Fibroblast of peridontal ligament (primary cell): ENCODE measurements at regions not wholly inside any gene's neighbourhood (a gene's known extent, or its start where the extent isn't known, plus 50 kb on each side); places are given as distances from the start of the nearest gene placed in this dataset.
"Not testable (repeated sequence)": the region's sequence is repeated elsewhere in the genome, so short reads cannot be mapped to it uniquely, and the experiment has no call there.

ENCODE experiments used
- DNase-seq: peaks from one replicate; pipeline ENCODE4 v3.0.0-alpha.2; 2010; ENCODE audit errors: extremely low read depth

DNA sequence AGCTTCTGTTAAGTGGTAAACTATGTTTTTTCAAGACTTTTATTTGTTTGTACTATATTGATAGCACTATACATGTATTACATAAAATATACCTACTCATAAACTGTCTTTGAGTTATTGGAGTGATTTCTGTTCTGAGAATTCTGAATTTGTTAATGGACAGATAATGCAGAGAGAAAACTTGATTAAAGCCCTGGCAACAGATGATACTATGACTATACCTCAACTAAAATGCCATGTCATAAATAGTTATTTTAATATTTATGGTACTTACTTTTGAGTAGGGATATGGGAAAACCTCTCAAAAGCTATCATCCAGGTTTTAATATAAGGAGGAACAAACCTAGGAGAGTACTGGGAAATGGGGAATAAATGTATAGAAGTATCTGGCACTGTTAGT is 947.2 kb upstream of the ARRDC3 start:
- DNase-seq = no peak

- DNase-seq = no peak
Measured at GRCh38 chr5:92329759-92330158, 946.6 kb upstream of the ARRDC3 start.

DNA sequence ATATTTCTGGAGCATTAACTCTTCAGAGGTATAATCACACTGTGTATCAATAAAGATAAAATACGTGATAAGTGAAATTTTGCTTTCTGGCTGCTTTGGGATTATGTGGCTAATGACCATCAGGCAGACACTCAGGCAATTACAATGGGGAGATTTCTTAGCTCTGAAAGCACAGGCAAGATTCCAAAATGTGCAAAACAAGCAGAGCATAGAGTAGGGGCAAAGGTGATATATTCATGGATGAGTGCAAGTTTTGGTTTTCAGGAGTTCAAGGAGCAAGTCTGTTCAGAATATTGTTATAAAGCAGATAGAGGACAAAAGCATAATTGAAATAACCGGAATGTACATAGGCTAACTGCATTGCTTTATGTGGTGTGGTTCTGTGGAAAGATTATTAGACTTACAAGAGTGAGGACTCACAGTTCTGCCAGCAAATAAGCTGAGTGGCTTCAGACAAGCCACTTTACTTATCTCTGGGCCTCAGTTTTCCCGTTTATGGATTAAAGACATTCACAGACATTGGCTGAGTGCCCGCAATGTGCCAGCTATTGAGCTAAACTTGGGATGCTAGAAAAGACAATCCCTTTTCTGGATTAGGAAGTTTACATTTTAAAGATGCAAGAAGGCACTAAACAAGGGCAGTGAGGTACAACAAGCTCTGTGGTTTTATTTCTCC is 945.6 kb upstream of the ARRDC3 start:
- no peak for DNase-seq

- no peak for DNase-seq
Measured at GRCh38 chr5:92320446-92320845, 937.3 kb upstream of the ARRDC3 start.

DNA sequence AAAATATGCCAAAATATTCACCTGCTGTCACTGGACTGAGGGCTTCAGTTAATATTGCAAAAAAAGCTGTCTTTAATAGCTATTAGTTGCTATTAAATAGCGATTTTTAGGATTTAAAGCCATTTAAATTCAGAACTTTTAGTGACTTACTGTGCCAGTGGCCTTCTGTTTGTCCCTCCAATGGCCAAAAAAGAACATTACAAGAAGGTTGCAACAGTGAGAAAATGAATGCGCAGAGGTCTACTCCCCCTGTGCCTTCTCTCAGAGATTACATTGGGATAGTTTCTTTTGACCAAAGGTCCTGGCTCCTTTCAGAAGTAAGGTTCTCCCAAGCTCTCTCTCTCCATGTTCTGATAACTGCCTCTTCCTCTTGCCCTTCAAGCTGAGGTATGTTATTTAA is 930.3 kb upstream of the ARRDC3 start:
- DNase-seq = no peak

DNA sequence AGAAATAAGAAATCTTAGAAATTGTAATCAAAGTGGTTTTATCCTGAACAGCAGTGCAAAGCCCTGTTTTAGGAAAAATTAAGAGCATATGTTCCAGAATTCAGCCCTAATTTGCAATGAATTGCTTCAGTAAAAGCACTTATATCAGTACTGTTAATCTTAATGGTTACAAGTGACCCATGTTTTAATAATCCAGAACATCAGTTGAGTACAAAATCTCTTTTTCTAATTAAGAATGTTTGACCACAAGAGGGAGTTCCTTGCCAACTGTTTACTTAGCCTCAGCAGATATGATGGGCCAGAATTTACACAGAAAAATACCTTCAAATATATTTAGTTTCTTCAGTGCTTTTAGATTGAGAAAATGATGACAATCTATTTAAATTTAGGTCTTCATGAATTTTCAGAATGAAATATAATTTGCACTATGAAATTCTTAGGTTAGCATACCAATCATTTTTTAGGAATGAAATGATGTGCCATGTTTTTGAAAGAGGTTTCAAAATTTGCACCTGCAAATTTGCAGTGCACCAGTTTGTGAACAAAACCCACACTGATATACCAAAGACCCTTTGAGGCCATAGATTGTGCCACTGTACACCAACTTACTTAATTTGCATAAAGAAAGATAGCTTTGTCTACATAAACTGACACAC is 926.3 kb upstream of the ARRDC3 start:
- DNase-seq = peak; percentile 55

DNA sequence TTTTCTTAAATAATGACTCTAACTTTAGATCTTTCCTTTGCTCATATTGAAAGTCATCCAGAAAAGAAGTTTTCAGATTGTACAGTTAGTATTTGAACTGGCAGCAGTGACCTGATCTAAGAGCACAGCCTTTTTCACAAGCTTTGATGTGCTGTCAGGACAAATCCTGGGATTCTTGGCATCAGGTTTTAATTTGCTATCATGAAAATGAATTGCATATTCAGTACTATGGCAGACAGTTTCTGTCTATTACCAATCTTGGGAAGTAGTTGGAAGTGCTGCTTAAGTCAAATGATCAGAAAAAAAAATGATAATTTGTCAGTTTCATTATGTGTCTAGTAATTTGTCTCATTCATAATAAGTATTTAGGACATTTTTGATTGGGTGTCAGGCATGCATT is 925.6 kb upstream of the ARRDC3 start:
- DNase-seq = no peak

DNA sequence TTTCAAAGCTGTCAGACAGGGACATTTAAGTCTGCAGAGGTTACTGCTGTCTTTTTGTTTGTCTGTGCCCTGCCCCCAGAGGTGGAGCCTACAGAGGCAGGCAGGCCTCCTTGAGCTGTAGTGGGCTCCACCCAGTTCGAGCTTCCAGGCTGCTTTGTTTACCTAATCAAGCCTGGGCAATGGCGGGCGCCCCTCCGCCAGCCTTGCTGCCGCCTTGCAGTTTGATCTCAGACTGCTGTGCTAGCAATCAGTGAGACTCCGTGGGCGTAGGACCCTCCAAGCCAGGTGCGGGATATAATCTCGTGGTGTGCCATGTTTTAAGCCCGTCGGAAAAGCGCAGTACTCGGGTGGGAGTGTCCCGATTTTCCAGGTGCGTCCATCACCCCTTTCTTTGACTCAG is 919.2 kb upstream of the ARRDC3 start:
- not testable (repeated sequence) for DNase-seq

DNA sequence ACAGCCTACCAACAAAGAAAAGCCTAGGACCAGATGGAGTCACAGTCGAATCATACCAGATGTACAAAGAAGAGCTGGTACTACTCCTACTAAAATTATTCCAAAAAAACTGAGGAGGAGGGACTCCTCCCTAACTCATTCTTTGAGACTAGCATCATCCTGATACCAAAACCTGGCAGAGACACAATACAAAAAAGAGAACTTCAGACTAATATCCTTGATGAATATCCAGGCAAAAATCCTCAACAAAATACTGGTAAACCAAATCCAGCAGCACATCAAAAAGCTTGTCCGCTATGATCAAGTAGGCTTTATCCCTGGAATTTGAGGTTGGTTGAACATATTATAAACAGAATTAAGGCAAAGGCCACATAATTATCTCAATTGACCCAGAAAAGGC is 900.4 kb upstream of the ARRDC3 start:
- no peak for DNase-seq

DNA sequence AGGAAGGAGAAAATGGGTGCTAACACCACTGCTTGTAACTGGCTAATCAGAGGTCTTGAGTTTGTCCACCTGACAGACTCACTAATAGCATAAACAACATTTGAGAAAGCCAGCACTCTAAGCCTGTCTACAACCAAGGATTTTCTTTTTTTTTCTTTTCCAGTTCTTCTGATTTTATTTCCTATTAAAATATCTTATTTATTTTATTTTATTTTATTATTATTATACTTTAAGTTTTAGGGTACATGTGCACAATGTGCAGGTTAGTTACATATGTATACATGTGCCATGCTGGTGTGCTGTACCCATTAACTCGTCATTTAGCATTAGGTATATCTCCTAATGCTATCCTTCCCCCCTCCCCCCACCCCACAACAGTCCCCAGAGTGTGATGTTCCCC is 888.6 kb upstream of the ARRDC3 start:
- DNase-seq = not testable (repeated sequence)

- no peak for DNase-seq
Measured at GRCh38 chr5:92268343-92268742, 885.2 kb upstream of the ARRDC3 start.

GRCh38 chr5:92267830-92268229 is 884.7 kb upstream of the ARRDC3 start:
- no peak for DNase-seq

GRCh38 chr5:92265804-92266203 is 882.7 kb upstream of the ARRDC3 start:
- no peak for DNase-seq

DNA sequence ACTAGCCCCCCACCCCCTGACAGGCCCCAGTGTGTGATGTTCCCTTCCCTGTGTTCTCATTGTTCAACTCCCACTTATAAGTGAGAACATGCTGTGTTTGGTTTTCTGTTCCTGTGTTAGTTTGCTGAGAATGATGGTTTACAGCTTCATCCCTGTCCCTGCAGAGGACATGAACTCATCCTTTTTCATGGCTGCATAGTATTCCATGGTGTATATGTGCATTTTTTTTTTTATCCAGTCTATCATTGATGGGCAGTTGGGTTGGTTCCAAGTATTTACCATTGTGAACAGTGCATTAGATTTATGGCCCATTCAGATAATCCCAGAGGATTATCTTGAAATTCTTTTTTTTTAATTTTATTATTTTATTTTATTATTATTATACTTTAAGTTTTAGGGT is 872.5 kb upstream of the ARRDC3 start:
- not testable (repeated sequence) for DNase-seq

- no peak for DNase-seq
Measured at GRCh38 chr5:92248518-92248917, 865.4 kb upstream of the ARRDC3 start.

GRCh38 chr5:92242170-92242569 is 859.1 kb upstream of the ARRDC3 start:
- DNase-seq = no peak

DNA sequence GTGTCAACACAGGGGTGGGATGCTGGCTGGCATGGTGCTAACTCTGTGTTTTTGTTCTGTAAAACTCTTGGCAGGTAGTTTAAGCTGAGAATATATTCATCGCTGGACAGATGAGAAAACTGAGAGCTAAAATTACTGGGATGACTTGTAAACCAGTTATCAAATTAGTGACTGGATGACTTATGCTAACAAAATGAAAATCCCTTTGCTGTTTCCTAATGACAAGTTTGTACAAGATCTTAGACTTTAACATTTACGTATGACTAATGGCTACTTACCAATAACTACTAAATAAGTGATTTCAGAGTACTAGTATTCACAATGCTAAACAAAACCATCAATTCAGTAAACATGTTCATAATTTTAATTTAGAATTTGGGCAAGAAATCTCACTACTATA is 854.8 kb upstream of the ARRDC3 start:
- DNase-seq = no peak

- no peak for DNase-seq
Measured at GRCh38 chr5:92222449-92222848, 839.3 kb upstream of the ARRDC3 start.

- not testable (repeated sequence) for DNase-seq
Measured at GRCh38 chr5:92216852-92217251, 833.7 kb upstream of the ARRDC3 start.

DNA sequence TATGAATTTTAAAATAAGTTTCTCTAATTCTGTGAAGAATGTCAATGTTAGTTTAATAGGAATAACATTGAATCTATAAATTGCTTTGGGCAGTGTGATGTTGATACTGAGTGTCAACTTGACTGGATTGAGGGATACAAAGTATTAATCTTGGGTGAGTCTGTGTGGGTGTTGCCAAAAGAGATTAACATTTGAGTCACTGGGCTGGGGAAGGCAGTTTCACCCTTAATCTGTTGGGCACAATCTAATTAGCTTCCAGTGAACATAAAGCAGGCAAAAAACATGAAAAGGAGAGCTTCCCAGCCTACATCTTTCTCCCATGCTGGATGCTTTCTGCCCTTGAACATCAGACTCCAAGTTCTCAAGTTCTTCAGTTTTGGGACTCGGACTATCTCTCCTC is 832.0 kb upstream of the ARRDC3 start:
- DNase-seq = no peak

GRCh38 chr5:92208265-92208664 is 825.1 kb upstream of the ARRDC3 start:
- DNase-seq = no peak

GRCh38 chr5:92207151-92207550 is 824.0 kb upstream of the ARRDC3 start:
- no peak for DNase-seq

DNA sequence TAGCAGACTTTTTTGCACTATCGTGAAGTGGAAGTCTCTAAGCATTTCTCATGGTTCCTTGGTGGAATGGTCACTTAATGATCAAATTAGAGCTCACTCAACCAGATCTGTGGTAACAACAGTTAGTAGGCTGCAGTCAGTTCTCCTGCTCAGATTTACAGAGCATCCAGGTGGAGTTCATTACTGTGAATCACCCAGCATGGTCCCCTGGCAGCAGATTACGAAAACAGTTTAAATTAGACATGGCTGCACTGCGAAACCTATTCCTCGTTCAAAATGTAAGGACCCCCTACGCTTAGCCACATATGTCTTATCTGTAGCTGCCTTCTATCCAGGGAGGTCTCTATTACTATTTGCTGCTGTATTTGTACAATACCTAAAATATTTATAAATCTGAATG is 823.6 kb upstream of the ARRDC3 start:
- DNase-seq = no peak

GRCh38 chr5:92199035-92199434 is 815.9 kb upstream of the ARRDC3 start:
- DNase-seq = not testable (repeated sequence)
